ENCODE measurements at regions not wholly inside any gene's neighbourhood (a gene's known extent, or its start where the extent isn't known, plus 50 kb on each side); places are given as distances from the start of the nearest gene placed in this dataset.

DNA sequence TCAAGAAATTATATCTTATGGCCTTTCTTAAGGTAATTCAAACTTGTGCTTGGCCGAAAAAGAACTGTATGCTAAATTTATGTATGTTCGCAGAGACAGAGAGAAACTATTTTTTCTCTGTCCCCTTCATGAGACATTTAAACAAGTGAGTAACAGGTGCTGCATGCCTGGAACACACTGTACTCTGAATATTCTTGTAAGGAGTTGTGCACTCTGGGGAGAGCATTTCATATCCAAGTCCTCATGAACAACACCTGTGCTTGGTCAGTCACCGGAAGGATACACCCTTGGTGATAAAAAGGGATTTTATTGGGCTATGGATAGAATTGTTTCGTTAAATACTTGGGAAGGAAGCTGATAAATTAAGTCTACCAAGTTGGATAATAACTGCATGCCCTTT is 220.8 kb upstream of the NRIP1 start:
- Mint-ChIP-seq H3K27me3 (ENCODE audit: unreplicated experiment) (no peaks in the 10 kb centered on the region), H3K4me1 (ENCODE audit: unreplicated experiment) (no peaks in the 10 kb centered on the region), H3K9me3 (ENCODE audit: unreplicated experiment) (no peaks in the 10 kb centered on the region), H3K4me3 (ENCODE audit: unreplicated experiment) (no peak overlapping the region), H3K36me3 (ENCODE audit: low read depth, unreplicated experiment) (no peaks in the 10 kb centered on the region), H3K27ac (ENCODE audit: unreplicated experiment) (no peak overlapping the region)
- DNase-seq (ENCODE audit: low spot score): no peak
- TF ChIP-seq, protein P1, sequence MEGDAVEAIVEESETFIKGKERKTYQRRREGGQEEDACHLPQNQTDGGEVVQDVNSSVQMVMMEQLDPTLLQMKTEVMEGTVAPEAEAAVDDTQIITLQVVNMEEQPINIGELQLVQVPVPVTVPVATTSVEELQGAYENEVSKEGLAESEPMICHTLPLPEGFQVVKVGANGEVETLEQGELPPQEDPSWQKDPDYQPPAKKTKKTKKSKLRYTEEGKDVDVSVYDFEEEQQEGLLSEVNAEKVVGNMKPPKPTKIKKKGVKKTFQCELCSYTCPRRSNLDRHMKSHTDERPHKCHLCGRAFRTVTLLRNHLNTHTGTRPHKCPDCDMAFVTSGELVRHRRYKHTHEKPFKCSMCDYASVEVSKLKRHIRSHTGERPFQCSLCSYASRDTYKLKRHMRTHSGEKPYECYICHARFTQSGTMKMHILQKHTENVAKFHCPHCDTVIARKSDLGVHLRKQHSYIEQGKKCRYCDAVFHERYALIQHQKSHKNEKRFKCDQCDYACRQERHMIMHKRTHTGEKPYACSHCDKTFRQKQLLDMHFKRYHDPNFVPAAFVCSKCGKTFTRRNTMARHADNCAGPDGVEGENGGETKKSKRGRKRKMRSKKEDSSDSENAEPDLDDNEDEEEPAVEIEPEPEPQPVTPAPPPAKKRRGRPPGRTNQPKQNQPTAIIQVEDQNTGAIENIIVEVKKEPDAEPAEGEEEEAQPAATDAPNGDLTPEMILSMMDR (IDR thresholded peaks at IDR 0.05; ENCODE audit: unreplicated experiment): no peak

DNA sequence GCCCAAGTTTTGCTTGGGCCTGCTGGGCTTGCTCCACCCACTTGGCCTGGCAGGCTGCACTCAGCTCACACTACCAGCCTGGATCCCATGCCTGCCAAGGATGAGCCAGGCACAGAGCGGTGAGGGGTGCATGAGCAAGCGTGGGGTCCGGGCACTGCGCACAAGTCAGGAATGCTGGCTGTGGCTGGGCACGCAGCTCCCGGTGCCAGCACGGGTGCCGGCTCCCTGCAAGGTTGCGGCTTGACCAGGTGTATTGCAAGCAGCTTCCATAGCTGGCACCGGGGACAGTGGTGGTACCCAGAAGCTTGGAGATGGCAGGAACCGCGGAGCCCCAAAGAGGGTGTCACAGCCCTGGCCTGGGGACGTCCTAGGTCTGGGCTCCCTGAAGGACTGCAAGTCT is 224.4 kb upstream of the NRIP1 start:
- TF ChIP-seq, protein P1 (IDR thresholded peaks at IDR 0.05; ENCODE audit: unreplicated experiment): no peak
- Mint-ChIP-seq H3K4me1 (ENCODE audit: unreplicated experiment) (peaks cover 2% of the 10 kb centered on the region), H3K36me3 (ENCODE audit: low read depth, unreplicated experiment) (peaks cover 4% of the 10 kb centered on the region), H3K27ac (ENCODE audit: unreplicated experiment) (no peak overlapping the region), H3K9me3 (ENCODE audit: unreplicated experiment) (no peaks in the 10 kb centered on the region), H3K4me3 (ENCODE audit: unreplicated experiment) (no peak overlapping the region), H3K27me3 (ENCODE audit: unreplicated experiment) (peaks cover 2% of the 10 kb centered on the region)
- no peak for DNase-seq (ENCODE audit: low spot score)

GRCh38 chr21:15289896-15290841 is 225.4 kb upstream of the NRIP1 start:
- H3K4me3 Mint-ChIP-seq (ENCODE audit: unreplicated experiment): no peak overlapping the region

GRCh38 chr21:15291621-15292266 is 226.9 kb upstream of the NRIP1 start:
- DNase-seq (ENCODE audit: low spot score): no peak
- H3K27ac Mint-ChIP-seq (ENCODE audit: unreplicated experiment): no peak overlapping the region

More at GRCh38 chr21:15289896-15290841, 225.4 kb upstream of the NRIP1 start:
- peaks cover 2% of the 10 kb centered on the region for H3K27me3 Mint-ChIP-seq (ENCODE audit: unreplicated experiment)
- peaks cover 2% of the 10 kb centered on the region for H3K4me1 Mint-ChIP-seq (ENCODE audit: unreplicated experiment)
- TF ChIP-seq, protein P1 (IDR thresholded peaks at IDR 0.05; ENCODE audit: unreplicated experiment): no peak
- no peaks in the 10 kb centered on the region for H3K9me3 Mint-ChIP-seq (ENCODE audit: unreplicated experiment)
- peaks cover 4% of the 10 kb centered on the region for H3K36me3 Mint-ChIP-seq (ENCODE audit: low read depth, unreplicated experiment)
- no peak overlapping the region for H3K27ac Mint-ChIP-seq (ENCODE audit: unreplicated experiment)
- DNase-seq (ENCODE audit: low spot score): peak; percentile 8

More at GRCh38 chr21:15291621-15292266, 226.9 kb upstream of the NRIP1 start:
- TF ChIP-seq, protein P1 (IDR thresholded peaks at IDR 0.05; ENCODE audit: unreplicated experiment): no peak
- no peak overlapping the region for H3K4me3 Mint-ChIP-seq (ENCODE audit: unreplicated experiment)
- H3K27me3 Mint-ChIP-seq (ENCODE audit: unreplicated experiment): peaks cover 2% of the 10 kb centered on the region
- peaks cover 2% of the 10 kb centered on the region for H3K4me1 Mint-ChIP-seq (ENCODE audit: unreplicated experiment)
- H3K36me3 Mint-ChIP-seq (ENCODE audit: low read depth, unreplicated experiment): peaks cover 4% of the 10 kb centered on the region
- no peaks in the 10 kb centered on the region for H3K9me3 Mint-ChIP-seq (ENCODE audit: unreplicated experiment)

Data from endothelial cell (in vitro differentiated cells).